ENCODE measurements at regions not wholly inside any gene's neighbourhood (a gene's known extent, or its start where the extent isn't known, plus 50 kb on each side); places are given as distances from the start of the nearest gene placed in this dataset.

DNA sequence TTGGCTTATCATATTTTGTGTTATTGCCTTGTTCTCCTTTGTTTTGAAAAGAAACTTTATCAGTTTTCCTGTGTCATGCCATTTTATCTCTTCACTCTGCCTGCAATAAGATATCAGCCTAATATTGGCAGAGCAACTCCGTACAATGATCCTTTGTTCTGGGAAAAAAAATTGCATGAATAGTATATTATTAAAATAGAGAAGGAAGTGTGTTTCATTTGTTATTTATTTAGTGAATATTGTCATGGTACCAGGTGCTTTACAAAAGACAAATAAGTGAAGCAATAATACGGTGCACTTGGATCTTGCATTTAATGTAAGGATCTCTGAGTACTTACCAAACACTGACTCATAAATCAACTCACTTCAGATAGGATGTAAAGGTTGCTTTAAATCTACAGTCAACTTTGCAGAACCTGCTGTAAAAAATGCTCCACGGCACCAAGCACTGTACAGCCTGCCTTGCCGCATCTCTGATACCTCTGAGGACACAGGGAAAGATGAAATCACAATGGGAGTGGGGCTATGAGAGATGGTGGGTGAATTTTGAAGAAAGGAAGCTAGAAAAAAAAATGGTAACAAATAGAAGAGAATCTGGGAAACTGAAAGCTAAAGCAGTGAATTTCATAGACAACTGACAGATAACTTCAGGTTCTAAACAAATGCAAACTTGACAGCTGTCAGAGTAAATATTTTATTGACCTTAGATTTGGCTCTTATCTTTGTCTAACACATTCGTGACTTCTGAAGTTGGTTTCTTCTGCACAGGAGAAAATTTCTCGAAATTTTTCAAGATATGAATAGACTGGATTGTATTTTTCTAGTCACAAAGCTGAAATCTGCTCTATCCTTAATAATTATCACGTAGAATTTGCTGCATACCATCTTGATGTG, 232.1 kb downstream of the ENC1 start:
- no peak for DNase-seq (ENCODE audit: extremely low read depth in 1 of 2, low read depth in 1 of 2)

GRCh38 chr5:74407701-74408100, 232.8 kb downstream of the ENC1 start:
- no peak for DNase-seq (ENCODE audit: extremely low read depth in 1 of 2, low read depth in 1 of 2)

DNA sequence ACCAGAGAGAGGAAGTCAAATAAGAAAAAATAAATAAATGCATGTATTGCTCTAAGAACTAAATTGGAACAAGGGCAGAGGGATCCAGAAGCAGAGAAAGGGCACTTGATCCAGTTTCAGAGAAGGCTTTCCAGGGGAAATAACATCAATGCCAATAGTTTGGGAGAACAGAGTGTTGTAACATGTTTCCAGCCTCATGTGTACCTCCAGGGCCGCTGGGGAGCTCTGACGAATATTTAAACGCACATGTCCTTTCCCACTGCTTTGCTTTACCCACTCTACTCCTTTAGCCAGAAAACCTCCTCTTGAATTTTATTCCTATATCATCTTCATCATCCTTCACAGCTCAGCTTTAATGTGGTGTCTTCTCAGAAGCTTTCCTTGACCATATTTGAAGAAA, 233.7 kb downstream of the ENC1 start:
- DNase-seq (ENCODE audit: extremely low read depth in 1 of 2, low read depth in 1 of 2) = no peak

DNA sequence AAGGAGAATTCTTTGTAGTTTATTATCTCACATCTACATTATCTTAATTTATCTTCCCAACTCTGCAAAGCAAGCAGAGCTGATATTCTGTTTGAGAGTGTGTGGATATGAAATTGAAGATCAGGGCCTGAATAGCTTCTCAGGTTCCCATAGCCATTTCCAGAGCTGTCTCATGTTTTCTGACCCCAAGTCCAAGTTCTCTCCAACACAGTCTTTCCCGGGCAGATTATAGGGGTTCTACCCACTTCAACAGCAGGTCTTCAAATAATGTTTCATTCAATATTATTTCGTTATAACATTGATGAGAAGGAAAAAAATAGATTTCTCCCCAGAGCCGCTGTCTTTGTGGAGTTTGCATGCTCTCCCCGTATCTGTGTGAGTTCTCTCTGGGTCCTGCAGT, 234.9 kb downstream of the ENC1 start:
- DNase-seq (ENCODE audit: extremely low read depth in 1 of 2, low read depth in 1 of 2) = no peak

DNA sequence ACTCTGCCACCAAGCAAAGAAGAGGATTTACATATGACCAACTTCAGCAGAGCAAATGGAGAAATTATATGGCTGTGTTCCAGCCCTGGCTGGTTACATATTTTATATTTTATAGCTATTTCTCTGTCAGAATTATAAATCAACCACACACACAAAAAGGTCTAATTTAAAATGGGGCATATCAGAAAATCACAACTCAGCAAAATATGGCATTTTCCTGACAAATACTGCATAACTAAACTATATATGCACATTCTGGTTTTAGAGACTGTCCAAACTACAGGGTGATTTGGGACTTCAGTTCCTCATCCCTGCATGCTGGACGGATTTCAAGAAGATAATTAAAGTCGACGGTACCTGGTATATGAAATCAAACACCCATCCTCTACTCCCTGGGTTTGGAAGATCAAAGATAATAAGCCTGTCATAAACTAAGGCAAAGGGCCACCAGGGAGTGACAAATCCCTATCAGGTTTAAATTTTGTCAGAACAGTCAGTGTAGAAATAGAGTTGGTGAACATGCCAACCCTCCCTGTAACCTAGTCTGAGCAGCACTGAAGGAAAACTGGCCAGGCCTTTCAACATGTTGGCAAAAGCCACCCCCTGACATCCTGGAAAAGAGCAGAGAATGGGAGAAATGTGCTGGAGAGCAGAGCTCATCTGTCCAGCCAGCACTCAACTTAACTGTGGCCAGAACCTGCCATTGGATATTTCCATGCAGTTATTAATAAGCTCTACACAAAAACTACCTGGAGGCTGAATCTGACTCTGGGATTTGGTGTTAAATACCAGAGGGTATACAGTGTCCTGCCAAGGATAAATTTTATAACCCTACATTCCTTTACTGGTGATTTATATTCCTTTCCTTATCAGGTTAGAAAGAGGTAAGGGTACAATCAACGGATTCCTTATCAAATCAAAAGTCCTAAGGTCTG, 235.7 kb downstream of the ENC1 start:
- DNase-seq (ENCODE audit: extremely low read depth in 1 of 2, low read depth in 1 of 2) = no peak

DNA sequence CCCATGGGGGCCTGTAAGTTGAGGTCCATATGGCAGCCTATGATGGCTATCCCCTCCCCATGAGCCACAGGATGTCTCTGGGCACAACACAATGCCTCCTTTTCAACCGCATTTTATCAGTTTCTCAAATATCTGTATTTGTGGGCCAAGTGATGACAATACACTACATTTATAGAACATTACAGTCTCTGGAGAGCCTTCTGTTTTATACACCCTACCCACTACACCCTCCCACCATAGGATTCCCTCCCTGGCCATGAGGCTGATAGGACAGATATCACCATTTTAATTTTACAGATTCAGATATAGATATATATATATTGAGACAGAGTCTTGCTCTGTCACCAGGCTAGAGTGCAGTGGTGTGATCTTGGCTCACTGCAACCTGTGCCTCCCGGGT, 236.8 kb downstream of the ENC1 start:
- no peak for DNase-seq (ENCODE audit: extremely low read depth in 1 of 2, low read depth in 1 of 2)

DNA sequence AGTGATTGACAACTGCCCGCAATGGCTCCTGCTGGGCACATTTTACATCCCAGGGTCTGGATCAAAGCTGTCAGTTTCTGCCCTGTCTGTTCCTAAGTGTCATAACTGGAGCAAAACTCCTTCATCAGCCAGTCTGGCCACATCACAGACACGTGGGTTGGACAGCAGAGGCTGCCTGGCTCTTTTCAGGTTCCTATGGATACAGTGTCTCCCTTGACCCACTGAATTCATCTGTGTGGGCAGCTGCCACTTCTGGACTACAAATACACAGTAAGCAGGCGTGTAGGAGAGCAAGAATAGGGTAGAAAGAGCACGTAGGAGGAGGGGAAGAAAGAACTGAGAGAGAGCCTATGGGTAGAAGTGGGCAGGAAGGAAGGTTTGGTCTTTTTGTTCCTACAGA, 238.0 kb downstream of the ENC1 start:
- no peak for DNase-seq (ENCODE audit: extremely low read depth in 1 of 2, low read depth in 1 of 2)

GRCh38 chr5:74401946-74402320, 238.6 kb downstream of the ENC1 start:
- no peak for DNase-seq (ENCODE audit: extremely low read depth in 1 of 2, low read depth in 1 of 2)

GRCh38 chr5:74401281-74401945, 239.1 kb downstream of the ENC1 start:
- no peak for DNase-seq (ENCODE audit: extremely low read depth in 1 of 2, low read depth in 1 of 2)

- DNase-seq (ENCODE audit: extremely low read depth in 1 of 2, low read depth in 1 of 2) = no peak
These were observed 240.5 kb downstream of the ENC1 start for GRCh38 chr5:74400067-74400466.

DNA sequence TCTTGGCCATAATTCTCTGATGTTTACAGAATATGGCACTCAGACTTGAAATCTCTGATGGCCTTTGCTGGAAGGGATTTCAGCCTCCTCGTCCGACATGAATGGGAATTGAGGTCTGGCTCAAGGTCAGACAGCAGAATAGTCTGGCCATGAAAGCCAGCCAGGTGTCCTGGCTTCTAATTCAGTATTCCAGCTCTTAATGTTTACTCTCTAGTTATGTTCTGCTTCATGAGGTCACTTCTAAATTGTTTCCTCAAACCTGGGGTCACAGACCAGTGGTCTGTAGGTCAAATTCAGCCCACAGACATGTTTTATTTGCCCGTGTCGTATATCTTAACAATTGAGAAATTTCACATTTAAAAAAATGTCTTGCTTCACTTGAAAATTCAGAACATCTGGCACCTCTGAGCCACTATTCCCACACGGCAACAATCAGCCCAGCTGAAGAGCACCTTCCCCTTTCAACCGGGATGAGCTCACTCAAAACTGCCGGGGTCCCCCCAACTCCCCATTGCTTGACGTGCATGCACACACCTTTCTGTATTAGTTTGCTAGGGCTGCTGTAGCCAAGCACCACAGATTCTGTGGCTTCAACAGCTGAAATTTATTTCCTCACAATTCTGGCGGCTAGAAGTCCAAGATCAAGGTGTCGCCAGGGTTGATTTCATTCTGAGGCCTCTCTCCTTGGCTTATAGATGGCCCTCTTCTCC, 243.5 kb downstream of the ENC1 start:
- DNase-seq (ENCODE audit: extremely low read depth in 1 of 2, low read depth in 1 of 2) = no peak

GRCh38 chr5:74394916-74395880, 245.3 kb downstream of the ENC1 start:
- no peak for DNase-seq (ENCODE audit: extremely low read depth in 1 of 2, low read depth in 1 of 2)

DNA sequence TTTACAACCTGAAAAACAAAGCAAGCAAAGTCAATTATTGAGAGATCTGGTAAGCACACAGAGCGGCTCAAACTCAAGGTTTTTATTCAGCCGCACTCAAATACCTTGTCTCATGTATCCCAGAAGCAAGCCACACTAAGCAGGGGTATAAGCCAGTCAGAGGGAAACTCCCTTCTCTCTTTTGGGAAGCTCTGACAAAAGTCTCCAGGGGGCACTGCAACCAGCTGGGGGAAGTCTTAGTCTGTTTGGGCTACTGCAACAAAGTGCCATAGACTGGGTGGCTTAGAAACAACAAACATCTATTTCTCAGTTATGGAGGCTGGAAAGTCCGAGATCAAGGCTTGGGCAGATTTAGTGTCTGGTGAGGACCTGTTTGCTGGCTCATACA, 246.0 kb downstream of the ENC1 start:
- DNase-seq (ENCODE audit: extremely low read depth in 1 of 2, low read depth in 1 of 2) = no peak

- no peak for DNase-seq (ENCODE audit: extremely low read depth in 1 of 2, low read depth in 1 of 2)
These were observed 246.6 kb downstream of the ENC1 start for GRCh38 chr5:74393943-74394342.

DNA sequence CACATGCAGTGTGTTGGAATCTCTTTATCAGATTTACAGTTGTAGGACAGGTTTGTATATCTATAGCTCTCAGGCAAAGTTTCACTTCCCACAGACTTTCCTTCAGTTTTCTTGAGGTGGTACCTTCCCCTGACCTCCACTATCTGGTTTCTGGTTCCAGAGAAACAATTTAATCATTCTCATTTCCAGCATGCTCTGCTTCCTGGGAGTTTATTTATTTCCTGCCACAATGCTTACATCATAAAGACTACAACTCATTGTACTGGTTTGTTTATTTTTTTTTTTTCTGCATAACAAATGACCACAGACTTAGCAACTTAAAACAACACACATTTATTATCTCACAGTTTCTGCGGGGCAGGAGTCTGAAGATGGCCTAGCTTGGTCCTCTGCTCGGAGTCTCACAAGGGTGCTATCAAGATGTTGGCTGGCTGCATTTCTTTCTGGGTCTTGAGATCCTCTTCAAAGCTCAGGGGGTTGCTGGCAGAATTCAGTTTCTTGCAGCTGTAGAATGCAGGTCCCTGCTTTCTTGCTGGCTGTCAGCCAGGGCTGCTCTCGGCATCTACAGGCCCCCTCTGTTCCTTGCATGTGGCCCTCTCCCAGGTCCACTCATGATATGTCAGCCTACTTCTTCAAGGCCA, 247.7 kb downstream of the ENC1 start:
- no peak for DNase-seq (ENCODE audit: extremely low read depth in 1 of 2, low read depth in 1 of 2)

DNA sequence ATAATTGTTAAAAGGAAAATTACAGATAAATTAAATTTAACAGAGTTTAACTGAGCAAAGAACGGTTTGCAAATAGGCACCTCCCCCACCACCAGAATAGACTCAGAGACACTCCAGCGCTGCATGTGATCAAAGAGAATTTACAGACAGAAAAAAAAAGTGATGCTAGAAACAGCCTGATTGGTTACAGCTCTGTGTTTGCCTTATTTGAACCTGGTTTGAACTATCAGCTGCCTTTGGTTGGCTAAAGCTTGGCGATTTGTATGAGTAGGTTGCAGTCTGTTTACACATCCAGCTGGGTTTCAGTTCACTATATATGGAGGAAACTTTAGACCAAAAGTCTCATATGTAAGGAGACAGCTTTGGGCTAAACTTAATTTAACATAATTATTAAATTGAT, 249.1 kb downstream of the ENC1 start:
- no peak for DNase-seq (ENCODE audit: extremely low read depth in 1 of 2, low read depth in 1 of 2)

GRCh38 chr5:74390822-74391221, 249.7 kb downstream of the ENC1 start:
- no peak for DNase-seq (ENCODE audit: extremely low read depth in 1 of 2, low read depth in 1 of 2)

DNA sequence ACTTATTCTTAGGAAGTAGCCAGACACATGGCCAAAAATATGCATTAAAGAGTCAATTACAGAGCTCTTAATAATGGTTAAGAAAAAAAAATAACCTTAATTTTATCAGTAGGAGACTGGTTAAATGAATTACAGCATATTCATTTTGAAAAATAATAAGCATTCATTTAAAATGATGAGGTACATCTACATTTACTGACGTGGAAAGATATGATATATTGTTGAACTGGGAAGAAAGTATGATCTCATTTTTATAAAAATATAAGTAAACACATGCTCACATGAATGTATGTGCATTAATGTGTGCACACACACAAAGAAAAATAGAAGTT, 250.3 kb downstream of the ENC1 start:
- no peak for DNase-seq (ENCODE audit: extremely low read depth in 1 of 2, low read depth in 1 of 2)
